ENCODE measurements at regions not wholly inside any gene's neighbourhood (a gene's known extent, or its start where the extent isn't known, plus 50 kb on each side); places are given as distances from the start of the nearest gene placed in this dataset.

DNA sequence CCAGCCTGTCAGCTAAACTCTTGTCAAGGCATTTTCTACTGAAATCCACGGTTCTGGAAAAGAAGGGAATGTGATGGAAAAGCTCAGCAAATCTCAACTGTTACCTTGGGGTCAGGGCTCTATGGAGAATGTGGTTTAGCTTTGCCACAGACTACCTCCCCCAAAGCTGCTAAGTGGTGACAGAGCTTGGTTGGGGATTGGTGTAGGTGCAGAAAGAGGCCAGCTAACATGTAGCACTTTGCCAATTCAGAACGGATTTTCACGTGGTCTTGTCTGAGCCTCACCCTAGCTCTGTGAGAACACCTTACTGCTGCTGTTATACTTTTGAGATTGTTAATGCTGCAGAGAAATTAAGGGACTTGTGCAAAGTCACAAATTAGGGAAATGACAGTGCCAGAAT is 331.1 kb downstream of the RND3 start:
- Histone ChIP-seq H2BK120ac (ENCODE audit: low read depth, low read length, poor library complexity, severe bottlenecking) (no peak overlapping the region), H2AFZ (ENCODE audit: low read length) (no peak overlapping the region), H2AK5ac (ENCODE audit: insufficient read length, low read length) (no peak overlapping the region), H4K20me1 (ENCODE audit: control insufficient read depth, insufficient read depth, insufficient read length) (no peaks in the 10 kb centered on the region), H4K91ac (ENCODE audit: insufficient read length, low read depth, low read length) (no peak overlapping the region), H3K27me3 (ENCODE audit: insufficient read depth, low read length) (no peaks in the 10 kb centered on the region), H3K23ac (ENCODE audit: insufficient read length, low read depth, low read length) (no peak overlapping the region), H3K56ac (ENCODE audit: insufficient read length, low read depth, low read length) (no peak overlapping the region), H3K14ac (ENCODE audit: insufficient read depth, low read length) (no peak overlapping the region), H3K23me2 (ENCODE audit: insufficient read length, low read depth, low read length, poor library complexity, severe bottlenecking) (no peaks in the 10 kb centered on the region), H3K4ac (ENCODE audit: low read depth, low read length) (no peak overlapping the region), H3K79me1 (ENCODE audit: insufficient read depth, low read depth, low read length, poor library complexity, severe bottlenecking) (no peaks in the 10 kb centered on the region), H3K9me3 (ENCODE audit: control insufficient read depth, low read depth, low read length) (no peaks in the 10 kb centered on the region), H3K18ac (ENCODE audit: insufficient read length, low read depth, low read length) (no peak overlapping the region), H3K4me1 (ENCODE audit: insufficient read depth, low read length) (no peaks in the 10 kb centered on the region; the same call in 1 of the 2 replicates), H2BK15ac (ENCODE audit: low read depth, low read length) (no peak overlapping the region), H2BK20ac (ENCODE audit: low read depth, low read length, poor library complexity, severe bottlenecking) (no peak overlapping the region), H4K8ac (replicated peaks; ENCODE audit: insufficient read length, low read depth, low read length) (no peak overlapping the region), H4K5ac (ENCODE audit: insufficient read length, low read depth, low read length) (no peak overlapping the region), H3T11ph (ENCODE audit: low read length) (no peak overlapping the region), H3K4me2 (ENCODE audit: insufficient read depth, insufficient read length, low read length) (no peak overlapping the region), H2BK12ac (ENCODE audit: insufficient read length, low read depth, low read length) (no peak overlapping the region), H3K27ac (ENCODE audit: insufficient read length, low read depth, low read length) (no peak overlapping the region), H3K9ac (ENCODE audit: extremely low read depth, insufficient read length, low read length) (no peak overlapping the region), H2BK5ac (ENCODE audit: insufficient read length, low read length) (no peak overlapping the region), H3K79me2 (ENCODE audit: insufficient read depth, low read length) (no peaks in the 10 kb centered on the region)
- H3K27ac Mint-ChIP-seq = no peak overlapping the region; a peak in 2 of 7 replicates
- H3K27me3 Mint-ChIP-seq (ENCODE audit: low read depth) = no peaks in the 10 kb centered on the region
- no peak overlapping the region for H3K4me3 Mint-ChIP-seq
- DNase-seq = no peak
- WGBS (ENCODE audit: extremely low coverage, insufficient read length, low lambda C conversion rate) = no CpG with 5 or more reads among the region's 3 CpGs
- H3K9me3 Mint-ChIP-seq = no peaks in the 10 kb centered on the region; a peak in 2 of 5 replicates
- no peaks in the 10 kb centered on the region; a peak in 1 of 7 replicates for H3K36me3 Mint-ChIP-seq (ENCODE audit: insufficient read depth in 1 of 3, low read depth in 3 of 3)
- peaks cover 0 to 3% of the 10 kb centered on the region in 2 experiments; a peak in 2 of 4 replicates for H3K4me1 Mint-ChIP-seq
- TF ChIP-seq, protein P1, sequence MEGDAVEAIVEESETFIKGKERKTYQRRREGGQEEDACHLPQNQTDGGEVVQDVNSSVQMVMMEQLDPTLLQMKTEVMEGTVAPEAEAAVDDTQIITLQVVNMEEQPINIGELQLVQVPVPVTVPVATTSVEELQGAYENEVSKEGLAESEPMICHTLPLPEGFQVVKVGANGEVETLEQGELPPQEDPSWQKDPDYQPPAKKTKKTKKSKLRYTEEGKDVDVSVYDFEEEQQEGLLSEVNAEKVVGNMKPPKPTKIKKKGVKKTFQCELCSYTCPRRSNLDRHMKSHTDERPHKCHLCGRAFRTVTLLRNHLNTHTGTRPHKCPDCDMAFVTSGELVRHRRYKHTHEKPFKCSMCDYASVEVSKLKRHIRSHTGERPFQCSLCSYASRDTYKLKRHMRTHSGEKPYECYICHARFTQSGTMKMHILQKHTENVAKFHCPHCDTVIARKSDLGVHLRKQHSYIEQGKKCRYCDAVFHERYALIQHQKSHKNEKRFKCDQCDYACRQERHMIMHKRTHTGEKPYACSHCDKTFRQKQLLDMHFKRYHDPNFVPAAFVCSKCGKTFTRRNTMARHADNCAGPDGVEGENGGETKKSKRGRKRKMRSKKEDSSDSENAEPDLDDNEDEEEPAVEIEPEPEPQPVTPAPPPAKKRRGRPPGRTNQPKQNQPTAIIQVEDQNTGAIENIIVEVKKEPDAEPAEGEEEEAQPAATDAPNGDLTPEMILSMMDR (conservative IDR thresholded peaks at IDR 0.05) = no peak
